ENCODE measurements at regions not wholly inside any gene's neighbourhood (a gene's known extent, or its start where the extent isn't known, plus 50 kb on each side); places are given as distances from the start of the nearest gene placed in this dataset.

GRCh38 chr3:135393898-135394525 is 571.5 kb upstream of the PPP2R3A start:
- no TSS peak for BruUV-seq (replicated peaks)
- Histone ChIP-seq H2AFZ (ENCODE audit: low read depth, low read length) (no peak overlapping the region), H3K27ac (ENCODE audit: extremely low read depth, low read depth, low read length) (no peak overlapping the region), H3K4me1 (replicated peaks in 1 of 2; ENCODE audit: control insufficient read depth in 2 of 2, insufficient read depth in 2 of 2, low read length in 2 of 2) (no peaks in the 10 kb centered on the region), H3K4me3 (no peak overlapping the region), H3K79me2 (ENCODE audit: control insufficient read depth, insufficient read depth, low read length) (no peaks in the 10 kb centered on the region), H3K4me2 (ENCODE audit: insufficient read depth, low read length) (no peak overlapping the region), H3K9ac (ENCODE audit: insufficient read depth in 1 of 2, low read depth in 2 of 2, low read length in 2 of 2) (no peak overlapping the region), H4K20me1 (replicated peaks; ENCODE audit: control insufficient read depth, insufficient read depth, low read length) (no peaks in the 10 kb centered on the region), H3K36me3 (ENCODE audit: control insufficient read depth, insufficient read depth, low read length) (no peaks in the 10 kb centered on the region), H3K27me3 (ENCODE audit: control insufficient read depth in 2 of 2, insufficient read depth in 2 of 2, low read length in 2 of 2) (no peaks in the 10 kb centered on the region), H3K9me1 (ENCODE audit: control insufficient read depth, insufficient read depth, low read length) (no peaks in the 10 kb centered on the region), H3K9me3 (replicated peaks; ENCODE audit: control insufficient read depth, insufficient read depth, low read depth, low read length) (no peaks in the 10 kb centered on the region)
- in situ Hi-C loops (cut with MboI) = no loop called here
- ChIA-PET CTCF (ENCODE audit: low intra/inter-chr PET ratio) (no interaction called here), POLR2A (no interaction called here)
- no peak for DNase-seq (ENCODE audit: extremely low read depth in 1 of 4, low spot score in 3 of 4)
- no peak for ATAC-seq
- WGBS (ENCODE audit: insufficient coverage, low coverage, missing lambda C conversion rate) = 0% methylated on average over 4 of the region's 4 CpGs
- FAIRE-seq = no peak
- intact Hi-C loops (cut with micrococcal nuclease) = no loop called here
- TF ChIP-seq ZC3H4 (CRISPR knock-in tag; IDR thresholded peaks at IDR 0.05; ENCODE audit: borderline replicate concordance) = no peak
- TF ChIP-seq NKRF (IDR thresholded peaks at IDR 0.05; ENCODE audit: borderline replicate concordance) = no peak
- TF ChIP-seq ZNF436 (CRISPR knock-in tag; IDR thresholded peaks at IDR 0.05) = no peak
- no peak for TF ChIP-seq HIVEP1 (CRISPR knock-in tag; IDR thresholded peaks at IDR 0.05)
- no peak for TF ChIP-seq ZNF384 (IDR thresholded peaks at IDR 0.05; ENCODE audit: low read depth, low read length)
- TF ChIP-seq MEIS2 (IDR thresholded peaks at IDR 0.05; ENCODE audit: partially characterized antibody) = no peak
- TF ChIP-seq POLR2AphosphoS5 (IDR thresholded peaks at IDR 0.05; ENCODE audit: control insufficient read depth, insufficient read depth, low read depth, low read length) = no peak
- no peak for TF ChIP-seq ZNF407 (IDR thresholded peaks at IDR 0.05; ENCODE audit: low read depth)
- no peak for TF ChIP-seq THAP7 (CRISPR knock-in tag; IDR thresholded peaks at IDR 0.05)
- no peak for TF ChIP-seq MEF2A (IDR thresholded peaks at IDR 0.05; ENCODE audit: control insufficient read depth, low read depth, low read length)

Measured in K562 (cell line).